ENCODE measurements at regions not wholly inside any gene's neighbourhood (a gene's known extent, or its start where the extent isn't known, plus 50 kb on each side); places are given as distances from the start of the nearest gene placed in this dataset.
"Not testable (repeated sequence)": the region's sequence is repeated elsewhere in the genome, so short reads cannot be mapped to it uniquely, and the experiment has no call there.

- DNase-seq (ENCODE audit: low read depth), result no peak
Measured at GRCh38 chr7:131014906-131015656, 281.1 kb upstream of the KLF14 start.

GRCh38 chr7:131015657-131015958, 281.6 kb upstream of the KLF14 start:
- peak; percentile 70 for DNase-seq (ENCODE audit: low read depth)

GRCh38 chr7:131016230-131016629, 282.2 kb upstream of the KLF14 start:
- DNase-seq (ENCODE audit: low read depth), result no peak

GRCh38 chr7:131019351-131019750, 285.3 kb upstream of the KLF14 start:
- DNase-seq (ENCODE audit: low read depth), result no peak

- no peak for DNase-seq (ENCODE audit: low read depth)
Measured at GRCh38 chr7:131020759-131021261, 286.8 kb upstream of the KLF14 start.

- no peak for DNase-seq (ENCODE audit: low read depth)
Measured at GRCh38 chr7:131021460-131021859, 287.5 kb upstream of the KLF14 start.

GRCh38 chr7:131021902-131022301, 287.9 kb upstream of the KLF14 start:
- no peak for DNase-seq (ENCODE audit: low read depth)

GRCh38 chr7:131026297-131027000, 292.4 kb upstream of the KLF14 start:
- DNase-seq (ENCODE audit: low read depth), result peak; percentile 45

- peak; percentile 82 for DNase-seq (ENCODE audit: low read depth)
Measured at GRCh38 chr7:131027287-131027773, 293.3 kb upstream of the KLF14 start.

GRCh38 chr7:131028295-131028694, 294.3 kb upstream of the KLF14 start:
- no peak for DNase-seq (ENCODE audit: low read depth)

GRCh38 chr7:131029002-131029401, 295.0 kb upstream of the KLF14 start:
- no peak for DNase-seq (ENCODE audit: low read depth)

- DNase-seq (ENCODE audit: low read depth), result no peak
Measured at GRCh38 chr7:131031099-131031868, 296.4 kb upstream of the MKLN1 start.

GRCh38 chr7:131032786-131033185, 294.9 kb upstream of the MKLN1 start:
- DNase-seq (ENCODE audit: low read depth), result no peak

- no peak for DNase-seq (ENCODE audit: low read depth)
Measured at GRCh38 chr7:131034166-131034881, 293.4 kb upstream of the MKLN1 start.

- DNase-seq (ENCODE audit: low read depth), result no peak
Measured at GRCh38 chr7:131035088-131035770, 292.4 kb upstream of the MKLN1 start.

- DNase-seq (ENCODE audit: low read depth), result no peak
Measured at GRCh38 chr7:131038153-131038552, 289.5 kb upstream of the MKLN1 start.

- no peak for DNase-seq (ENCODE audit: low read depth)
Measured at GRCh38 chr7:131039355-131039762, 288.3 kb upstream of the MKLN1 start.

GRCh38 chr7:131039836-131040235, 287.8 kb upstream of the MKLN1 start:
- peak; percentile 37 for DNase-seq (ENCODE audit: low read depth)

GRCh38 chr7:131040467-131040932, 287.2 kb upstream of the MKLN1 start:
- peak; percentile 79 for DNase-seq (ENCODE audit: low read depth)

- not testable (repeated sequence) for DNase-seq (ENCODE audit: low read depth)
Measured at GRCh38 chr7:131041012-131041695, 286.5 kb upstream of the MKLN1 start.
